ENCODE measurements at regions not wholly inside any gene's neighbourhood (a gene's known extent, or its start where the extent isn't known, plus 50 kb on each side); places are given as distances from the start of the nearest gene placed in this dataset.
A peak's percentile ranks its signal among the peaks of the same experiment; 100 is the strongest.
"Not testable (repeated sequence)": the region's sequence is repeated elsewhere in the genome, so short reads cannot be mapped to it uniquely, and the experiment has no call there.

GRCh38 chr12:78269620-78270019 is 438.9 kb downstream of the NAV3 start:
- DNase-seq (ENCODE audit: low spot score), result no peak

GRCh38 chr12:78271546-78271945 is 440.9 kb downstream of the NAV3 start:
- no peak for DNase-seq (ENCODE audit: low spot score)

DNA sequence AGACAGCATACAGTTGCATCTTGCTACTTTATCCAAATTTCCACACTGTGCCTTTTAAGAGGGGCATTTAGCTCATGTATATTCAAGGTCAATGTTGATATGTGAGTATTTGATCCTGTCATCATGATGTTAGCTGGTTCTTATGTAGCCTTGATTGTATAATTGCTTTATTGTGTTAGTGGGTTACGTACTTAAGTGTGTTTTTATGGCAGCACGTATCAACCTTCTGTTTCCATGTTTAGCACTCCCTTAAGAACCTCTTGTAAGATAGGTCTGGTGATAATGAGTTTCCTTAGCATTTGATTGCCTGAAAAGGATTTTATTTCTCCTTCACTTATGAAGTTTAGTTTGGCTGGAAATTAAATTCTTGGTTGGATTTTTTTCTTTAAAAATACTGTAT is 445.2 kb downstream of the NAV3 start:
- no peak for DNase-seq (ENCODE audit: low spot score)

DNA sequence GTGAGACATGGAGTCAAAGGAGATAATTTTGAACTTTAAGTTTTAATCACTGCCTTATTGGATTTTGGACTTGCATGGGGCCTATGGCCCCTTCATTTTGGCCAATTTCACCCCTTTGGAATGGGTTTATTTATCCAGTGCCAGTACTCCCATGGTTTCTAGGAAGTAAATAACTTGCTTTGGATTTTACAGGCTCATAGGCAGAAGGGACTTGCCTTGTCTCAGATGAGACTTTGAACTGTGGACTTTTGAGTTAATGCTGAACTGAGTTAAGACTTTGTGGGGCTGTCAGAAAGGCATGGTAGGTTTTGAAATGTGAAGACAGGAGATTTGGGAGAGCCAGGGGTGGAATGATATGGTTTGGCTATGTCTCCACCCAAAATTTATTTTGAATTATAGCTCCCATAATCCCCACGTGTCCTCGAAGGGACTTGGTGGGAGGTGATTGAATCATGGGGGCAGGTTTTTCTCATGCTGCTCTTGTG is 448.1 kb downstream of the NAV3 start:
- no peak for DNase-seq (ENCODE audit: low spot score)

DNA sequence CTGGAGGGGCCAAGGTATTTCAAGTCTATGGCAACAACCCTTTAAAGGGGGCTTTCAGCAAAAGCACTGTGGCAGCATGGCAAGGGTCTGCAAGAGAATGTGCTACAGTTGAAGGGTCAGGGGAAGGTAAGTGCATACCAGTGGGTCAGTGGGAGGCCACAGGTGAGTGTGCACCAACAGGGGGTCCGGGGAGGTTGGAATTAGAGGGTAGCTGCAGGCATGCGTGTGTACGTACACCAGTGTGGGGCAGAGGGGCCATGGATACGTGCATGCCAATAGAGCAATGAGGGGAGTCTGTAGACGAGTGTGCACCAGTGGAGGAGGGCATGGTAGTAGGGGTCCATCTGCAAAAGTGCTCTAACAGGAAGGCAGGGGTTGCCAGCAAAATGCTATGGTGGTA is 448.9 kb downstream of the NAV3 start:
- DNase-seq (ENCODE audit: low spot score), result no peak

DNA sequence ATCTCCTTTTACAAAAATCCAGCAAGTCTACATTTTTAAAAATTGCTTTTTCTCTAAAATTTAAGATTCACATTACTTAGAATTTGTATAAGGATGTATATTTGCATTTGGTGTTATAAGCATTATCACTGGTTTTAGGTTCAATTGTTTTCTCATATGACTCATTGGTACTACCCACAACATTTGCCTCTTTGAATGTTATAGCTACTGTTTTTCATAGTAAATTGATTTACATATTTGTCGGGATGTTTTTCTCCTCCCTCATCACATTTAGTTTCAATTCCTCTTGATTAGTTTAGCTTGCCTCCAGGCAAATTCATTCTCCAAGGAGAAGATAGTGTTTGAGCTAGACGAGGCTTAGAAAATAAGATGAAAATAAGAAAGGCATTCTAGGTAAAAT is 450.4 kb downstream of the NAV3 start:
- not testable (repeated sequence) for DNase-seq (ENCODE audit: low spot score)

GRCh38 chr12:78284417-78284816 is 453.7 kb downstream of the NAV3 start:
- no peak for DNase-seq (ENCODE audit: low spot score)

DNA sequence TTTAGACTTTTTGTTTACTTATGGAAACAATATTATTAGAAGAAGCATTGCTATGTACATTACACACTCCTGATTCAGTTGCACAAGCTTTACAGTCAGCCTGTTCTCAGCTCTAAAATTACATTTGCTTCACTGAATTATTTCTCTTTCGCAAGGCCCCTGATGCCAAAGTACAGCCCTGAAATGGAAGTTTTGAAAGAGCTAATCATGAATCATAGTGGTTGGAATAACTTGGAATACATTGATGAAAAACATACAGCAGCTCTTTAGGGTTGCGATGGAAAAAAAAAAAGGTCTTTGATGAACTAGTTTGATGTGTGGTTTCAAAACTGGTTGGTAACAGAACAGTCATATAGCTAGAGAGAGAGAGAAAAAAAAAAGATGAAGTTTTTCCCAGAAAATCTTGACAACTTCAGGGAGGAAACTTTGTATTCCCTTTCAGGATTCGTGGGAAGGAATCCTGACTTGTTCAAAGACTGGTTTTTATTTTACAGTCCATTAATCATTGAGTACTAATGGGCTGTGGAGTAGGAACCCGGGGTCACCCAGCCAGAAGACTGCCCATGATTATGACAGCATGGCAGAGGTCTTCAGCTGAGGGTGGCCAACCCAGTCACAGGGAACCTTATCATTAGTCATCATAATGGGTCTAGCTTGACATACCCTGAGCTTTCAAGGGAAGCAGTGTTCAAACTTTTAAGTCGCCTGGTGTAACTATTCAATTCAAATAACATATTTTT is 460.1 kb downstream of the NAV3 start:
- DNase-seq (ENCODE audit: low spot score), result peak; percentile 48

DNA sequence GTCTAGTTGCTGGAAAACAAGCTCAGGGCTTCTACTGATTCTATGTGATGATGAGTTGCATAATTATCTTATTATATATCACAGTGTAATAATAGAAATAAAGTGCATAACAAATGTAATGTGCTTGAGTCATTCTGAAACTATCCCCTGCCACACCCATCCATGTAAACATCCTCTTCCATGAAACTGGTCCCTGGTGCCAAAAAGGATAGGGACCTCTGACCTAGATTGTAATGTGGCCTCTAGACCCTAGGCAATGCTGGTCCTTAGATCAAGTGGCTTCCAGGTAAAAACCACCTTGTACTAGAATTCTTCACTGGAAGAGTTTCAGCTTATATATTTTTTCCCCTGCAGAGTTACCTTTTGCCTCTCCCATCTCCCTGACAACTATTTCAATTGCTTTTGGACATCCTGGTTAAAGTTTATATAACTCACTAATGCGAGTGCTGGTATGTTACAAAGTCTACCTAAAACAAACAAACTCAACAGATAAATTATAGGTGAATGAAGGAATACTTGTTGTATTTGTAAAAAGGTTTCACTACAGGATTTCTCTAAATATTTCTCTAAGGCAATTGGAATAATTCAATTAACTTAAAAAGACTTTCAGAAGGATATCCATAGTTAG is 462.5 kb downstream of the NAV3 start:
- no peak for DNase-seq (ENCODE audit: low spot score)

DNA sequence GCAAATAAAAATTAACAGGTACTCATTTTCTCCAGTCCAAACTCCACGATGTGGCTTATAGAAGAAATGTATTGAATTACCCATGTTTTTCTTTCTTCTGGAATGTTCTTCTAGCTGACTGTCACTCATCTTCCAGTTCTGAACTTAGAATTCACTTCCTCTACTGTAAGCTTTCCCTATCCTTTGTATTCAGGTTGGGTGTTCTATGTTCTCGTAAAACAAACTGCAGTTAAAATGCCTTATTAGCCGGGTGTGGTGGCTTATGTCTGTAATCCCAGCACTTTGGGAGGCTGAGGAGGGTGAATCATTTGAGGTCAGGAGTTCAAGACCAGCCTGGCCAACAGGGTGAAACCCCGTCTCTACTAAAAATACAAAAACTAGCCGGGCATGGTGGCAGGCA is 470.6 kb downstream of the NAV3 start:
- DNase-seq (ENCODE audit: low spot score), result not testable (repeated sequence)

- DNase-seq (ENCODE audit: low spot score), result no peak
Observed at GRCh38 chr12:78305808-78306207, 475.1 kb downstream of the NAV3 start.

DNA sequence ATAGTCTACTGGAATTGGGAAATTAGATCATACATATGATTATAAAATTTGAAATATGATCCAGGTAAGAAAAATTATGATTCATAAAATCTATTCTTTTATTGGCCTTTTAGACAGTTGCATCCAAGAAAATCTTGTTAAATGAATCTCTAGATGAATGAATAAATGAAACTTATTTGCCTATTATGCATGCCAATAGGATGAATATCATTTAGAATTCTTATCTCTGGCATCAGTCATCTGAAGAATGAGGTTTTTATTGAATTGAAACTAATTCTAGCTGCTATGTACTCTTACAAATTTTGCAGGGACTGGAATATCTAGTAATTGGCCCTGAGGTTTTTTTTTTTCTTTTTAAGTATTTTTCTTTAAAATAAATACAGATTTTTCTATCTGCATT is 475.5 kb downstream of the NAV3 start:
- no peak for DNase-seq (ENCODE audit: low spot score)

DNA sequence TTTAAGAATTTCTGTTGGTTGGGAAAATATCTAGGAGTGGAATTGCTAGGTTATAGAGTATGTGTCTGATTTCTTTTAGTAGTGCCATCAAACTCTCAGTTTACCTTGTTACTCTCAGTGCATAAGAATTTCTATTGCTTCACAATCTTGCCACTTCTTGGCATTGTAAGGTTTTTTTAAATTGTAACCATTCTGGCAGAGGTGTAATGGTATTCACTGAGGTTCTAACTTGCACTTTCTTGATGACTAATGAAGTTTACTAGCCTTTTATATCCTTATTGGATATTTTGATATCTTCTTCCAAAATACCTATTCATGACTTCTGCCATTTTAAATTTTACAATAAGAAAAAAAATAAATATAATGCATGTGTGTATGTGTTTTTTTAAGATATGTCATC is 478.0 kb downstream of the NAV3 start:
- no peak for DNase-seq (ENCODE audit: low spot score)

GRCh38 chr12:78315028-78315427 is 484.3 kb downstream of the NAV3 start:
- DNase-seq (ENCODE audit: low spot score), result no peak

GRCh38 chr12:78316136-78316535 is 485.4 kb downstream of the NAV3 start:
- DNase-seq (ENCODE audit: low spot score), result no peak

DNA sequence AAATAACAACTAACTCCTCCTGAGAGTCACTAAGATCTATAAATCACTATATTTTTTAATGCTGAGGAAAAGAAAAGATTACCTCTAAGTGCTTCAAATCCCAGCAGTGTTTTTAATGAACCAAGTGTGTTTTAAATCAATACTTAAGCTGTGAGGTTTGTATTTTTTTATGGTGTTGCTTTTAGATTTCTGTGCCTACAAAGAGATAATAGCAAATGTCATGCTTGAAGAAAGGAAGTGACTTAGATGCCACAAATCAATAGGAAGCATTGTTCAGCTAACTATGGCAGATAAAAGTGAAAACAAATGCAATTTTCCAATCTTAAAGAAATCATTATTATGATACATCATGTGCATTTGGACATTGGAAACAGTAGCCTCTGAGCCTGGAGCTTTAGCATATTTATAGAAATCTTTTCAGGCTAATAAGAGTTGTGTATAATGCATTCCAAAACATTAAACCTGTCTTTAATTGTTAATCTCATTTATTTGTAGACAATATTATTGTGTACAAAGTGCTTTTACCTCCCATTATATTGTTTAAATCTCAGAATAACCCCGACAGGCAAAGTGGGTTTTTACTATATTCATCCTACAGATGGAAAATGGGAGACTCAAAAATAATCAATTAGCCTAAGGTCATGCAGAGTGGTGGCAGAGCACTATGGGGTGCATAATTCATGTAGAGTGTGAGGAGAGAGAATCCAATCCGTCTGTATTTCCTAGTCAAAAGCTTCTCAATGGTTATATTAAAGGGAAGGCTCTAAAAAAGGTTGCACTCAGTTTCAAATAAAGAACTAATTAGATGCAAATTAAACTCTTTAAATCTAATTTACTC is 486.2 kb downstream of the NAV3 start:
- DNase-seq (ENCODE audit: low spot score), result no peak

DNA sequence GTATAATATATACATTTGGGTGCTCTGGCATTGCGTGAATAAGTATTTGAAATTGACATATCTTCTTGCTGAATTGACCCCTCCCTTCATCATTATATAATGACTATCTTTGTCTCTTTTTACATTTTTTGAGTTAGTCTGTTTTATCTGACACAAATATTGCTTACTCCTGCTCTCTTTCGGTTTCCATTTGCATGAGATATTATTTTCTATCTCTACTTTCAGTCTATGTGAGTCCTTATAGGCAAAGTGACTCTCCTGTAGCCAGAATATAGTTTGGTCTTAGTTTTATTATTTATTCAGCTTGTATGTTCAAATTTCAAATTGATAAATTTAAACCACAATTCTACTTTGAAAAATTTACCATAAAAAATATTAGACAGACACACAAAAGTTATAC is 491.0 kb downstream of the NAV3 start:
- no peak for DNase-seq (ENCODE audit: low spot score)

DNA sequence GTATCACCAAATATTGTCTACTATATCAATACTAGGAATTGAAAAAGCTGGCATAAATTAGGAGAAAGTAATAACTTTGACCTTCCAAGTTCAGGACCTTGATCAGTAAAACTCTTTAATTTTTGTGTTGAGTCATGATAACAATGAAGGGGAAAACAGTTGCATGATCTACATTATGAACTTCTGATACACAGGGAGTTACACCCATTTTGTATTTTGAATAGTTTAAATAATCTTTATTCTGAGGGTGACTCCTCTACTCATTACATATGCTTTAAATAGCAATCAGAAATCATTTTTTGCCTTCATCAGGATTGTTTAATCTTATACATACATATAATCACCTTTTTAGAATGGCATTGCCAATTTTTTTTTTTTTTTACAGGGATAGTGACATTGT is 492.5 kb downstream of the NAV3 start:
- no peak for DNase-seq (ENCODE audit: low spot score)

DNA sequence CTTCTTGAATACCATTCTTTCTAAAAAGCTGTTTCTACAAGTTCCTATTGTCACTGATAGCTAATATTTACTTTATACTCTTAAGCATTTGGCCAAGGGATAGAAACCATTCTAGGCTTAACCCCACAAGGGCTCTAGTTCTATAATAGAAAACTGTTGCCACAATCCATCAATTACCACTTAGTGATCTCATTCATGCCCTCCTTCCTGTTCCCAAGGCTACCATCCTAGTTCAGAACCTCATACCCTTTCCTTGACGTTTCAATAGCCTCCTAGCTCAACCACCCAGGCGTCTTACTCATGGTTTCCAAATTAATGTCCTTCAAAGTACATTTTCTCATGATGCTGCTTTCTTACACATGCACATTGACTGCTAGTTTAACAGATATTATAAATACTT is 493.5 kb downstream of the NAV3 start:
- no peak for DNase-seq (ENCODE audit: low spot score)

DNA sequence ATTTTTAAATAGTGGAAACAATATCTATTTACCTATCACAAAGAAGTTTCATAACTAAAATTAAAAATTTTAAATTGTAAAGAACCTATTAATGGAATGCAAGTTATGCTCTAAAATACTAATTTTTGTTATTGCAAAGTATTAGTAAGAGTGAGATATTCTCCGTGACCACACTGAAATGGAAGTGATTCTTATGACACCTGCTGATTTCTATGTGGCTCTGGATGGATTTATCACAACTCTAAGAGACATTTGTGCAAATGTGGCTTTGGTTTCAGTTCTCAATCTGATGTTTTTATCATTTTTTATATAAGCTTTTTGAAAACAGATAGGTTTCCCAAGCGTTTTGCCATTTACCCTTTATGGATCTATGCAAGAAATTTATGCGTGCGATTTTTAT is 497.8 kb downstream of the NAV3 start:
- no peak for DNase-seq (ENCODE audit: low spot score)

- no peak for DNase-seq (ENCODE audit: low spot score)
Observed at GRCh38 chr12:78330131-78330530, 499.4 kb downstream of the NAV3 start.

GRCh38 chr12:78331181-78331580 is 500.5 kb downstream of the NAV3 start:
- no peak for DNase-seq (ENCODE audit: low spot score)

DNA sequence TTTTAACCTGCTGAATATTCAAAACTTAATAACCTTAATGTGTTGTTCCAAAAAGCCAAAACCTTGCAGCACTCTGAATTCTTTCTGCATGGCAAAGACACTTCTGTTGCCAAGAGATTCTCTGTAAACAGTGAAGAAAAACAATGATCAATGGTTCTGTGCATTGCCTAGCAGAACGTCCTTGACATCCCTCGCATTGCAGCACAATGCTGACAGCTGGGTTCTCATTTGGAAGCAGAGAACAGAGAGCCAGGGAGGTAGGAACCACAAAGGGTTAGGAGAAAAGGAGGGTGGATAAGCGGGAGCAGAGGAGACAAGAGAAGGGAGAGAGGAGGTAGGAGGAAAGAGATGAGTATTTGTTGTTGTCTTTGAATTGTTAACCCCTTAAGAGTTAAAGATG is 501.1 kb downstream of the NAV3 start:
- no peak for DNase-seq (ENCODE audit: low spot score)
